ENCODE measurements at regions not wholly inside any gene's neighbourhood (a gene's known extent, or its start where the extent isn't known, plus 50 kb on each side); places are given as distances from the start of the nearest gene placed in this dataset.

GRCh38 chr3:182596676-182597410 is 196.5 kb upstream of the ATP11B start:
- DNase-seq = no peak

- no peak for DNase-seq
Observed at GRCh38 chr3:182597621-182598041, 195.7 kb upstream of the ATP11B start.

DNA sequence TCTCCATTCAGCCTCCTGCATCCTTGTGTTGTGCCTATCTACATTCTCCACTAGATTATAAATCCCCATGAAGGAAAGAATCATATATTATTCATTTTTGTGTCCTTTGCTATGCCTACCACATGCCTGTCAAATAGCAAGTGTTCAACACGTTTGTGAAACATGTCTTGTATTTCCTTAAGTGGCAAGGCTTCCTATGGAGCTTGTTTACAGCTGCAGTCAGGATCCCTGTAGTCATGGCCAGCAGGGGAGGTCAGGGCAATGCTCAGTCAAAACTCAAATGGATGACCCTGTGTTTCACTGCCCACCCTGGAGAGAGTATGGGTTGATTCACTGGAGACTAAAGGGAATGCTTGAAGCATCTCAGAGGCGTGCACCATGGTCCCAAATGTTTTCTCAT is 191.7 kb upstream of the ATP11B start:
- DNase-seq = no peak

GRCh38 chr3:182603501-182603900 is 189.8 kb upstream of the ATP11B start:
- DNase-seq = no peak

GRCh38 chr3:182605882-182606611 is 187.3 kb upstream of the ATP11B start:
- no peak for DNase-seq

DNA sequence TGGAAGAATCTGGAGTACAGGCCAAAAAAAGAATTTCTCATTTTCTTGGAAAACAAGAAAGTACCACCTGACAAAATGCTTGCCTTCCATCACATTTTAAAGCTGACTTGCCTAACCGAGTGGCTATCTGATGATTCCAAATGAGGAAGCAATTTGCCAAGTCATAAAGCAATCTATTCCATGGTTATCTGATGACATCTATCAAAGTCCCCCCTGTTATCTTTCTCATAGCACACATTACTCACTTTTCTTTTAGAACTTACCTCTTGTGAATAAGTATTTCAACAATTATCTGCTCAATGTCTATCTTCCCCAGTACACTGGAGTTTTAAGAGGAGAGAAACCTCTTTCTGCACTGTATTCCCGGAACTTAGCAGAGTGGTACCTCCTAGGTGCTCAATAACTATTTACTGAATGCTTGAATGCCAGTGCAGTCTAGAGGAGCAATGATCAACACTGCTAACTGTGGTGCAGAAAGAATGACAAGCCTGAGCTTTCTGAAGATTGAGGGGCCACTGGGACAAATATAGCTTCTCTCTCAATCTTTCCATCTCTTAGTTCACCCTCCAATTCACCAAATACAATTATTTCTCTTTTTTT is 186.3 kb upstream of the ATP11B start:
- no peak for DNase-seq

- DNase-seq = peak; percentile 73
Observed at GRCh38 chr3:182608832-182609231, 184.5 kb upstream of the ATP11B start.

- peak; percentile 33 for DNase-seq
Observed at GRCh38 chr3:182609575-182610156, 183.6 kb upstream of the ATP11B start.

- DNase-seq = no peak
Observed at GRCh38 chr3:182612332-182612731, 181.0 kb upstream of the ATP11B start.

GRCh38 chr3:182617500-182617899 is 175.8 kb upstream of the ATP11B start:
- DNase-seq = peak; percentile 27

DNA sequence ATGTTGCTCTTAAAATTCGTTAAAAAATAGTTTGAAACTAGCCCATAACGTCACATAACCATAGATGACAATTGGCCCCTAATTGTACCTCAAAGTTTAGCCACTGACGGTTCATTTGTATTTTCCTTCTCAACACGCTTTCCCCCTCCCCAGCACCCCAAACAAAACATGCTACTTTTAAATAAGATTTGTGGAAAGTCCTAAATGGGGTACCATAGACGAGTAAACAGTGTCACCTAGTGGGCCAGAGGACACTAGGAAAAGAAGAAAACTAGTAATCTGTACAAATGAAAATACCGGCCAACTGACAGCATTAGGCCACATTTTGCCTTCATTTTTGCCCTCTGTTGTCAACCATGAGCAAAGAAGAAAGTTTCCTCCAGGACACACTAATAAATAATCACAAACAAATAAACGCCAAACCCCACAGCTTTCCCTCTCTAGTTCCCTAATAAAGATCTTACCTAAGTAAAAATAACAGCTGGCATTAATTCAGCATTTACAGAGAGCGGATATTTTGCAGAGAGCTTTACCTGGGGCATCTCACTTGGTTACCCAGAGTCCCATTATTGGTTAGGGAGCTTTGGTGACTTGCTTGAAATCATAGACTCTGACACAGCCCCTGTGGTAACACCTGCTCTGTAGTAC is 175.1 kb upstream of the ATP11B start:
- peak; percentile 82 for DNase-seq

GRCh38 chr3:182618981-182619591 is 174.2 kb upstream of the ATP11B start:
- no peak for DNase-seq

- DNase-seq = no peak
Observed at GRCh38 chr3:182620723-182621434, 172.4 kb upstream of the ATP11B start.

DNA sequence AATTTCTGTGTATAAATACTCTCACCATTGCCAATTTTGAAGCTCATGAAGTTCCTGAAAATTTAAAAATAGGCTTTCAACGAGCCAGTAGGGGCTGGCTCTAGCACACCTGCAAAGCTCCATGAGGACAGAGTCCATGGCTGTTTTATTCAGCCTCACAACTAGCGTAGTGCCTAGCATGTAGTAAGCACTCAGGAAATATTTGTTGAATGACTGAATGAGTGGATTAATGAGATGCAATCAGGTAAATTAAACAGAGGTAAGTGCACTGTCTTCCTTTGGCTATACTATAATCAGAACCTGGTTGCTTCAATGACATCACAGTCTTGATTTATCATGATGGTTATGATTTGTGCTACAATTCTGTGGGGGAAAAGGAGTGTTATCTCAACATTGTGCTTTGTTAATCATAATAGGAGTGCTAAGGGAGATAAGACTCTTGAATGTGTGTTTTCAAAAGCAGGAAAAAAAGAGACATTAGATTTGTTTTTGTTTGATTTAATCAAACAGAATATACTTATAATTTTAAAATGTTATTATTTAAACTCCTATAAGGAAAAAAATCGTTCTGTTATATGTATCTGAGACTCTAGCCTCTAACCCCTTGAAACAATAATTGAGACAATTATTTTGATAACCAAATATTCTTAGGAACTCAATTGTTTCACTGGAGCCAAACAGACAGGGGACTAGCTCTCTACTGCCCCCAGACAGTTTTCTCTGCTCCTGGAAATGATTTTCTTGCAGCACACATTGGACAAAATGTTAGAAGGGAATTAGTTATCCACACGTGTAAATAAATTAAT is 171.7 kb upstream of the ATP11B start:
- DNase-seq = no peak

- no peak for DNase-seq
Observed at GRCh38 chr3:182622241-182622545, 171.1 kb upstream of the ATP11B start.

DNA sequence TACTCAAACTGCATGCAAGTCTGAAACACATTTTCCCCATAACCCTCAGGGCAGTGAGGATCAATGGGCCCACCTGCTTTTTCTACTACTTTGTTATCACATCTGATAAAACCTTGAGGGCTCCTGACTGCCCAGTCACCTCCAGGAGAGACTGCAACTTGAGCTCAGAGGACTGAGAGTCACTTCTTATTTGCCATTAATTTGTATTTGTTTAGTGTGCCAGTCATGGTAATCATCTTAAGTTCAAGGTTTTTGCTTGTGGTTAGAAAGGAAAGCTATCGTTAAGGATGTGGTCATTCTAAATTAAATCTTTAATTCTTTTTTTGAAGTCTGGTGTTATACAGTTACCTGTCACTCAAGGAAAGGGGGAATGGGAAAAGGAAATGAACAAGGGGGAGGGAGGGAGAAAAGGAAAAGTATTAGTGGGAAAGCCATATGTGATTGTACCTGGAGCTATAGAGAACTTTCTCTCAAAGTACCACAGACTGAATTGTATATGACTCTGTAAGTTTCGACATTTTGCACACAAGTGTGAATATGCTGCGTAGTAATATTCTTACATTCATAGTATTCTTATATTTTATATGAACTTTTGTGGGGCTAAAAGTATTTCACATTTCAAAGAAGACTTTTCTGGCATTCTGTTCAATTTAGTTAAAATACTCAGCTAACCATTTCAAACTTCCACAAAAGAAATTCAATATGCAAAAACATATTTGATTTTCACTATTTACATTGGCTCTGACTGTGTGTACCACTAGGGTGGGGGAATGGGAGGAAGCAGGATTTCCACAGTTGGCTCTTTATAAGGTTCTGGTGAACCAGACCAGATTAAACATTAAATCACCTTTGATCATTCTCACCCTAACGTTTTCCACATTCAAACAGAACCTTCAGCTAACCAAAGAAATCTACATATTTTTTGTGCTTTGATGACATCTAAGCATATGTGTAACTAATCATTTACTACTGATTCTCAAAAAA is 166.5 kb upstream of the ATP11B start:
- no peak for DNase-seq

DNA sequence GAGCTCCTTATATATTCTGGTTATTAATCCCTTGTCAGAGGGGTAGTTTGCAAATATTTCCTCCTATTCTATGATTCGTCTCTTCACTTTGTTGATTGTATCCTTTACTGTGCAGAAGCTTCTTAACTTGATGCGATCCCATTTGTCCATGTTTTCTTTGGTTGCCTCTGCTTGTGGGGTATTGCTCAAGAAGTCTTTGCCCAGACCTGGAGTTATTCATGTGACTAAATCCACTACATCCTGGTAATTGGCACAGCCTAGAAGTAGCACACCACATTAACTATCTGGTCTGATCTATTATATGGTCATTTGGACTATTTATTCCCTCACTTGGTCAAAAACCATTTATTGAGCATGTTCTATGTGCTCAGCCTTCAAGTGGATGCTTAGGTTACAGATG is 164.8 kb upstream of the ATP11B start:
- DNase-seq = no peak

- DNase-seq = no peak
Observed at GRCh38 chr3:182629521-182629920, 163.8 kb upstream of the ATP11B start.
